ENCODE measurements at regions not wholly inside any gene's neighbourhood (a gene's known extent, or its start where the extent isn't known, plus 50 kb on each side); places are given as distances from the start of the nearest gene placed in this dataset.

DNA sequence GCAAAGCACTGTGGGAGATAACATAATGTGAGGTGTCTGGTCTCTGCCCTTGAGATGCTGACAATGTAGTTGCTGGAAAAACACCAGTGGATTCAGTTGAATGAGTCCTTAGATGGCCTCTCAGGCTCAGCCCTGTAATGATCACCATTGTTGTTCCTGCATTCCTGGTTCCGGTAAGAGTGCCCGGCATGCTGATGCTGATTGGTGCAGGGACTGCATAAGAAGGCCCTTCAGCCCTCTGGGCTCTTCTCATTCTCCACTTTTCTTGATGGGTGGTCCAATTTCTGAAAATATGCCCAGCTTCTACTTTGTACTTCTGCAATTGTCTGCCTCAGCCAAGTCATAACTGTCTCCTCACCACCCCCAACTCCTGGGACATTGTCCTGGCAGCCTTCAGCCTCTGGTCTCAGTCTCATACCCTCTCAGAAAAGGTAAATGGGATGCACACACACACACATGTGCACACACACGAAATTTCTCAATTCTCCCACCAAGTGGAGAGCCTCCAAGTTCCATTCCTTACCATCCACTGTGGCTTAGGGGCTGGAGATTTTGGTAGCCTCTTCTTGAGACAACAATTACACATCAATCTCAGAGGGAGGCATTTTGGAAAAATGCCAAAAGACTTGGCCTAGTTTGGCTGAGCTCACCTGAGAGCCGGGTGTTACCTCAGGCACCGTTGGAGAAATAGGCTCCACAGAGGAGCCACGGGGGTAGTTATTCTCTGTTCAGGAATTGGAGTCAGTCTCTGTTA, 314.9 kb downstream of the RPS24 start:
- no peak for DNase-seq

DNA sequence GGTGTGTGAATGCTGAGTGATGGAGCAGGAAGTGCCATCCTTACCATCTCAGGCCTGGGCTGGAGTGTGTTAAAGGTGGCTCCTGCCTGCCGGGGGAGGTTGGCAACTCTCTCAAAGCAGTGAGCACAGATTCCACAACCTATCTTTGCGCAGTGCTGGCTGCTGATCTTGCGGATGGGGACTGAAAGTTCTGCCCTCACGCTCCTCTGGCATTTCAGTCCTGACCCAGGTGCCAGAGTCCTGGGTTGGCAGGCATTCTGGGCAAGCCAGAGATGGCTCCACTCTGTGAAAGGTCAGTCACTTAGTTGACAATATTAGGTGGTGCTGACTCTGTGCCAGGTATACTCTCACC, 315.5 kb downstream of the RPS24 start:
- DNase-seq, result no peak

DNA sequence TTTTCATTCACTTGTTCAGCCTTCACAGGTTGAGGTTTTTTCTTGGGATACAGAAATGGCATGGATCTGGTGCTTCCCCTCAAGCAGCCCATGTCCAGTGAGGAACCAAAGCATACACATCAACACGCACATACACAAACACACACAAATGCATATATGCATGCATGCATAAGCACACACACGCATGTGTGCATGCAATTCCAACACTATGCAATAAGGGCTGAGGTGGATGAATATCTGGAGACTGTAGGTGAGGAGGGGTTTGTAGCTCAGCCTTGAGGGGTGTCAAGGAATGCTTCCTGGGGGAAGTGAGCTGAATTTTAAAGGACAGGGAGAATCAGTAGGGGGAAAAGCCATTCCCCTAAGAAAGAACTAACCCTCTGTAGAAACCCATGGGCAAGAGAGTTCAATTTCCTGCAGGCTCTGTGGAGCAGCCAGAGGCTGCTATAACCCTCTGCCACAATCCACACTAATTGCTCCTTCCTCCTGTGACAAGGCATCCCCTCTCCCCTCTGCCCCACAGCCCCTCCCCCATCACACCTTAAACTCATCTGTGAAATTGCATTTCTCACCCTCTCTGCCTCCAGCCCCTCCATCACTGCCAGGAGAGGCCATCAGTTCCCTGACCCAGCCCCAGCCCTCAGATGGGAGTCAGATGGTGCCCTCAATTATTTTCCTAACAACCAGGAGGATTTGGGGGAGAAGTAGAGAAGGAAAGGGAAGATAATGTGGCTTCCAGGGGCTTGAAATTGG, 316.4 kb downstream of the RPS24 start:
- no peak for DNase-seq

DNA sequence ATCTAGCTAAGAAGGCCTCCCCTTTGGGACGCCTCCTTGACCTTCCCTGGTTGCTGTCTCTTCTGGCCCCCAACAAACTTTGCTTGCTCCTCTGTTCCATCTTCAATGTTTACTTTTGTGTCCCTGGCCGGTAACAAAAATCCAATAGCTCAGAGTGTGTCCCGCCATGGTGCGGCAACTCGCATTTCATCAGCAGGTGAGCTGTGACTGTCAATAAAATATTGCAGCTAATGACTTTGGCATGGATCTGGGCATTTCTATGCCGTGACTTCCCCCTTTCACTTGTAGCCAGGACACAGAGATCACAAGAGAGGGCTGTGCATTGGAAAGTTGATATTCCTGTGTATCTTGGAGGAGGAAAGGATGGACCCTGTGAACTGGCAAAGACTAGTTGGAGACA, 317.6 kb downstream of the RPS24 start:
- no peak for DNase-seq

DNA sequence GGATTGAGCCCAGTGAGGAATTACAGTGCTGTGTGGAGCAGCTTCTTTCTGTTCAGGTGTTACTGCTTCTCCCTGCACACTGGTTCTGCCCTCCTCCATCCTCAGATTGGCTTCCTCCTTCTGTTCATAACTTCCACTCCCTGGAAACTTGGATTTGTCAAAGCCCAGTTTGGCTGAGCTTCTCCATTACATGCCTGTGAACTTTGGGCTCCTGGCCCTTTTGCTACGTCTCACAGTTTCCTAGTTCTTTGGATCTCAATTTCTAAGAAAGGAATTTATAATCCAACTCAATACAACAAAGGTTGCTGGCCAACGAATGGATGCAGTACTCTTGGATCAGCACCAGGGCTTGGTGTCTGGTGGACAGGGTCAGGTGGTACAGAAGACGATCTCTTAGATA, 318.1 kb downstream of the RPS24 start:
- DNase-seq, result no peak

DNA sequence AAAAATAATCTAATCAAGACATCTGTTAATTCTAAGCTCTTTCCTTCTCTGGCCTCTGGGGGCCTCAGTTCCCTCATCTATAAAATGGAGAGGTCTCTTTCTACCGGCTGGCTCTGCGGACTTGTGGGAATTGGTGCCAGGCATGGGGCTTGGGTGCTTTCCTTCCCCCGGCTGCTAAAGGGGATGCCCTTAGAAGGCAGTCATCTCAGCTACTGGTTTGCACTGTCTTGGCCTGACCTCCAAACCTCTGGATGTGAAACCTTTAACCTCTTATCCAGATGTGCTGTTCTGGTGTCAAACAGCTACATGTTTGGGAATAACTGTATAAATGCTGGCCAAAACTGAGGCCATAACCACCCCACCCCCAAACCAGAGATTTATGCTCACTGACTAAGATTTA, 320.0 kb downstream of the RPS24 start:
- no peak for DNase-seq

DNA sequence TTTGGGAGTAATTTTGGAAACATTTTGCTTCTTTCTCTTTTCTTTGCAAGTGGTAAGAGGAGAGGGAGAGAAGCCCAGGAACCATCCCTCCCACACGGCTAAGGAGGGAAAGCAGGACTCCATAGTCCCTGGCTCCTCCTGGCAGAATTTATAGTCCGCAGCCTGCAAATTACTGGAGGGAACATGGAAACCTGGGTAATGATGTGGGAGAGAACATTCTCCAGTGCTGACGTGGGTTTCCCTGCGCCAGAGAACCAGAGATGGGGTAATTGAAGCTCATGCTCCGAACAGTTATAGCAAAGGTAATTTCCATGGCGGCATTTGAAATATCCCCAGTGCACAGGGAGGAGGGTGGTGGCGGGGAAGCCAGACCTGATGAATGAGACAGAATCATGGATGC, 320.4 kb downstream of the RPS24 start:
- DNase-seq, result no peak

DNA sequence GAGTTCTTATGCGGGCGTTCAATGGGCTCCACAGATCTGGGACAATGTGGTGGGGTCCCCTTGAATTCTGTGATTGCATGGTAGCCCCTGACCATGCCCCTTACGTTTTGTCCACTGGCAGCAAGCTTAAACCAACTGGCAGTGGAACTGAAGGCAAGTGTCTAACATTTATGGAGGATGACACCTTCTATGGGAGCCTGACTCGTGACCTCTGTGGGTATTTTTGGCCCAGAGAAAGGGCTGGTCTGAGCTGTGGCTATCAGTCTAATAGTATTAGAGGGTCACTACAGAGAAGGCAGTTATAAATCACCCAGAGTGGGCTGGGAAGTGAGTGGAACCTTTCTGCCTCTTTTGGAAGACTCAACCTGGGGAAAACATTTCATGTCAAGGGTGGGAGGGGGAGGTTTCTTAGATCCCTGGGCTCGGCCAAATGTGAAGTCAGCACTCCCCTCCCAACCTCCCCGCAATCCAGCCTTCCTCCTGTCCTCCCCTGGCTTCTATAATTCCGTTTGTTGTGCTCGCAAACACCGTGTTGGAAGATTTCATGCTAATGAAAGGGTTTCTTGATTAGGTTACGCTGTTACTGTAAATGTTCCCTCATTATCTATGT, 322.7 kb downstream of the RPS24 start:
- DNase-seq, result no peak

DNA sequence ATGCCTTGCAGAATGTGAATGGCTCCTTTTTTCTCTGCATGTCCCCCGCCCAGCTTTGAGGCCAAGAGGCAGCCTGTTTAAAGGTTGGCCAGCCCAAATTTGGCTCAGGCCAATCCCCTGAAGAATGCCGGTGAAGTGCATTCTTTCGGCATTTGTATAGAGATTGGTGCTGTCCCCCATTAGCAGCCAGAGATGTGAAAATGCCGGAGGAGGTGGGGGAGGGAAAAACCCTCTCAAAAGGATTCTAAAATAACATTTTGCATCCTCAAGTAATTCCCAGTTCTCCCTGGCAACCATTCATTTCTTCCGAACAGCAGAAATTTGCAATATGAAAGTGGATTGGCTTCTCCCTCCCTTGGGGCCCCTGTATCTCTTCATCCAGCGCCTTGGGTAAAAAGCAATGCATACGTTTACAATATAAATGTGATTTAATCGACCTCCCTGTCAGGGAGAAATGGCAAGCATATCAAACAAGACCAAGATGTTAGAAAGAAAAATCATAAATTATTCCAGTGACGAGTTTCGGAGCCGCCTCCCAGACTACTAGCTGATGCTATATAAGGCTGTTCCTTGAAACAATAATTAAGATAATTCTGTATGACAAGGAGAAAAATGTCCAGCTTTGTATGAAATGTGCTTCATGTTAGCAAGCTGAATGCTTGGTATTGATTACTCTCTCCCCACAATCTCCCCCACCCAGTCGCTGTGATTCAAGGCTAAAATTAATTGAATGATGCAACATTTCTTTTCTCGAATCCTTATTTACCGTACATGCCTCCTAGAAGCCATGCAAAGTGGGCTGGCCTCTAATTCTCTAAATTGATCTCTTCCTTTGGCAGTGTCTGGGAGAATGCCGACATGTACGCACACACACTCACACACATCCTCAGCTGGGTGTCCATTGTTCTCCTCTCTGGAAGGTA, 323.7 kb downstream of the RPS24 start:
- no peak for DNase-seq

DNA sequence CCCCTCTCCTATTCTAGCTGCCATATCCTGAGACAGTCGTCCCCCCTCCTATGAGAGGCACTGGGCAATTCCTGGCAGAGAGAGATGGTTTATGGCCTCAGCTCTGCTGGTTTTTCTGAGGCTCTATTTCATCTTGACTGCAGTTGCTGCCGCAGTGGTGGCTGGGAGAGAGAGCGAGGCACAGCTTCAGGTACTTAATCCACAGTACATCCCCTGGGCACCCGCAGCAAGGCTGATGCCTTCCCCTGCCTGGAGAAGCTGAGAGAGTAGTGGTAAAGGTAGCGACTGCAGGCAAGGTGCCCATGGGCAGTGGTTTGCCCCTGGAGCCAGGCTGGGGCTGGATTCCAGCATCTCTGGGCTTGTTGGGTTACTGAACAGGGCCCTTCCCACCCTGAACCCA, 324.7 kb downstream of the RPS24 start:
- DNase-seq, result no peak

DNA sequence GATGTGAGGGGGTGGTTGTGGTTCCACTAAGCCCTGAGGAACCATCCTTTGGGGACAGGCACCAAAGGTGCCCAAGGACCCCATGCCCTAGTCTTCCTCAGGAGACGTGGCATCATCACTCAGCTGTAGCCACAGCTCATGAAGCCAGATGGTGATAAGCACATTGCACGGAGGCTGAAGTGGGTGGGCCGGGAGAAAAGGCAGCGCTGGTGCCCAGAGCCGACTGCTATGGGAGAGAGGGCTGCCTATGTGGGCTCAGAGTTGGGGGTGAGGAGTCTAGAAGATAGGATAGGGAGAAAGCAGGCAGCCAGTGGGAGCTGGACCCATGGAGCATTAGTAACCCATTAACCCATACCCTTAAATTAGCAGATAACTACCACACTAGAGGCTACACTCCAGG, 325.3 kb downstream of the RPS24 start:
- DNase-seq, result no peak

DNA sequence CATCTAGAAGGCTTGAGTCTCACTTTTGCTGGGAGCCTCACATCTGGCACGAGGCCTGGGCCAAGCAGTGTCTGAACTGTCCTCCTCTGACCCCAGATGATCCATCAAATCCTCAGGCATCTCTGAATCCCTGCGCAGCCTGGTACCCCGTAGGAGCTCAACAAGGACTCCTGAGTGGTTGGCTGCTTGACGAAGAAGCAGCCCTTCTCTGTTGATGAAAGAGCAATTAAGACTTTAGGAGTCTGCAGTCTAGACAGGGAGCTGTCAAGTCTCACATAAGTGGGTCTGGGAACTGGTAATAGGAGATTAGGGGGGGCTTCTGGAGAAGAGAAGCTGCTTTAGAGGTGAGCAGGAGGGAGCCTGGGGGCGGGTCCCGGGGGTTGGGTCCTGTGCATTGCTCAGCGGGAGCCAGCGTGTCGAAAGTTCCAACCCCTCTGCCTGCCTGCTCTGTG, 326.0 kb downstream of the RPS24 start:
- DNase-seq, result no peak

DNA sequence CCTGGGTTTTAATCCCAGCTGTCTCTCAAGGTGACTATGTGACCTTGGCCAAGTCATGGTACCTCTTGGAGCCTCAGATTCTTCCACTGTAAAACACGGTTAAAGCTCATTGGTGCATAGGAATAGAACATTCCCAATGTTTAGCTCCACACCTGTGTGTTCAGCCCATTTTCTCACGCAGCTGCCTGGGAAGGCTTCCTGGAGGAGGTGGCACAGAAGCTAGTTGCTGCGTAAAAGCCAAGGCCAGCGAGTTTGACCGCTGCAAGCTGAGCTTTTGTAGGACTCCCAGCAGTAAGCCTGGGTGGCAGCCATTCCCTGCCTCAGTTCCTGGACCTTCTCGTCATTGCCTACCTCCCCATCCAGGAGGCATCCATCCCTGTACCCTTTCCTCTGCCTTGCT, 326.6 kb downstream of the RPS24 start:
- DNase-seq, result no peak

DNA sequence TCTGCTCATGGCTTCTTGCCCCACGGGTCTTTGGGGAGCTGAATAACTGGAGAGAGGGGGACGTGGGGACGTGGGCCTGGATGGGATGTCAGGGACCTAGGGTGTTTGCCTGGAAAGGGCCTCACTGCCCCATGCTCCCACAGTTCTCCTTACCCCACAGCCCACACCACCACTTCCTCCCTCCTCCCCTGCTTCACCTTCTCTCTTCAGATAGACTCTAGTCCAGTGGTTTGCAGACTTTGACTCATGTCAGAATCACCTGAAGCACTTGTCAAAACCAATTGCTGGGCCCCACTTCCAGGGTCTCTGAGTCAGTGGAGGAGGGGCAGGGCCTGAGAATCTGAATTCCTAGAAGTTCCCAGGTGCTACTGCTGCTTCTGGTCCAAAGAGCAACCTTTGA, 327.4 kb downstream of the RPS24 start:
- DNase-seq, result no peak

DNA sequence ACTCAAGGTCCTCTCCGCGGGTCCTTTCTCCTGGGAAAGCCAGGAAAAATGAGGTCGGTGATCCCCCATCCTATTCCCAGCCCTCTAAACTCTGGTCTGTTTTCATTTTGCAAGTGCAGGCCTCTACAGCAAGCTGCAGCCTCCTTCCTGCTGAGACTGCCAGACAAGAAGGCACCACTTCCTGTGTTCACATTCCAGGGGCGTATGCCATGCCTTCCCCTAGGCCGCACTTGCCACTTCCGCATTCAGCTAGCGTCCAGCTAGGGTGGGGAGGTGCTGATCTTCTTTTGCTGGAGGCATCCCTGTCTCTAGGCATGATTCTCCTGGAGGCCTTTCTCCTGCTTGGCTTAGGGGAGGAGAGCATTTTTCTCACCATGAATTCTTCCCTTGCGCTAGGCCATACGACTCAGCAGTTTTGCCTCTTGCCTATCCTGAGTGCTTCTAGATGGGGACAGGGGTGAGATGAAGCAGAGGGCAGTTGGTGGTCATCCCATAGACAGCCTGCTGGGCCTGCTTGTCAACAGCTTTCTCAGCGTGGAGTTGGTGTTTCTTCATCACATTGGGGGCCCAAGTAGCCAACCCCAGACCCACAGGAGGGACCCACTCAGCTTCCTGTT, 328.9 kb downstream of the RPS24 start:
- no peak for DNase-seq

DNA sequence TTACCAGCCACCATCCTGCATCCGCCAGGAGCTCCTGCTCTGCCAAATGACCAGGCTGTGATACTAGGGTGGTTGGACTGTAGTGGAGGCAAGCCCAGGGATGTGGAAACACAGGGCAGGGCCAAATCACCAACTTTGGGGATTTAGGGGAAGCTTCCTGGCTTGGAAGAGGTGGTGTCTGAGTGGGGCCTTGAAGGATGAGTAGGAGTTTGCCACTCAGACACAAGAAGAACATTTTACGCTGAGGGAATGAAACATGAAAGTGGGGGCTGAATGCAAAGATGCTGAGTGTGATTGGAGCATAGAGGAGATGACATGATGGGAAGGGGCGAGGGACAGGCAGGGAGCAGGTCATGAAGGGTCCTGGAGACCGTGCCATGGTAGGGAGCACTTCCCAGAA, 329.5 kb downstream of the RPS24 start:
- no peak for DNase-seq

DNA sequence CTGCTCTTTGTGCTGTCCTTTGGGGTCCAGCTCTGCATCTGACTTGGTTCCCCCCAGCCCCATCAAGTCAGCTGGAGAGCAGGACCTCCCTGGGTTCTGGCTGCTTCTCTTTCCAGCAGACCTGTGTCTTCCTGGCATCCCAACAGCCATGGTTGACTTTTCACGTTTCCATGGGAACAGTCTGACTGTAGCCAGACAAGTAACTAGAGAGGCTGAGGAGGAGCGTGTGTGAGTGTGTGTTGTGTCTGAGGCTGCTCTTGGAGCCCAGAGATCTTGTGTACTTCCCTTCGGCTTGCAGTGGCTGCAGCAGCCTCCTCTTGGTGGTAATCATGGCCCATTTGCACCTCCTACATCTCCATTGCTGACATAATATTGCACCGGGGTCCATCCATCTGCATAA, 332.0 kb downstream of the RPS24 start:
- no peak for DNase-seq

DNA sequence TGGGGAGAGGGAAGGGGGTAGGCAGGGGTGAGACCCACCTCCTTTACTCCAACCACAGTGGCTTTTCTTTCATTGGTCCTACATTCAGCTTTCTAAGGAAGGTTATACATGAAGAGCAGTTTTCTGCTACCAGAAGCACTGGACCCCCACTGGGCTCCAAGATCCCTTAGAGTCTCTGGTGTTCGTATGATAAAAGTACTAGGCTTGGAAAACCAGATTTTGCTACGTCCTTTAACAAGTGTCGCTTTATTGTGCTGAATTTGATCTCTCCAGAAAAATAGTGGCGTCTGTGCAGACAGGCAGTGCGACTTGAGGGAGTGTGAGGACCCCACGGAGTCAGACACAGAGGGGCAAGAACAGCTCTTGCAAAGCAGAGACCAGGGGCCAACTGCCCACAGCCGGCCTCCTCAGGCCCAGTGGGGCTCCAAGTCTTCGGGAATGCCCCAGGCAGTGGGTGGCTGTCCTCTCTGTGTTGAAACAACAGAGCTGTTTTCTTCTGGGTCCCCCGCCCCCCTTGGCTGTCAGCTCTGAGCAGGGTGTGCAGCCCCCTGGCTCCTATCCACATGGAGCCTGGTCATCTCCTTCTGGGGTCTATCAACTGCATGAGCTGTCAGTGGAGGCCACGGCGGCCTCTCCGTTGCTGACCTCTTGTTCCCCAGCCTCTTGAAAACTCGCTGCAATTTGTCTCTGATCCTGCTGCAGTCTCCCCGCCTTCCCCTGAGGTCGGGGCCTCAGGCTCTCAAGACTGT, 333.2 kb downstream of the RPS24 start:
- DNase-seq, result no peak

DNA sequence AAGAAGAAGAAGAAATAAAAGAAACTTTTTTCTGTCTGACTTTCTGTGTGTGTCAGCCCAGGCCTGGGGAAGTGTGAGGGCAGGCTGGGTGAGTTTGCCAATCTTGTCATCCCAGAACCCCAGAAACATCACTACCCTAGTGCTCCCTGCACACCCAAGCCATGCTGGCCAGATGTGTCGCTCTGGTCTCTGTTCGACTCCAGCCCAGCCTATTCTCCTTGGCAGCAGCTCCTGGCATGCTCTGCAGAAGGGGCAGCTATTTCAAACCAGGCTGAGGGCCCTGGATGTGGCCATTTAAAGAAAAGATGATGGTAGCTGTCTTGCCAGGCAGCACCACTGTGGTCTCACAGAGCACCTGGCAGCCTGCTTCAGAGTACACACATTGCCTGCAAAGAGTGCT, 334.1 kb downstream of the RPS24 start:
- DNase-seq, result no peak

DNA sequence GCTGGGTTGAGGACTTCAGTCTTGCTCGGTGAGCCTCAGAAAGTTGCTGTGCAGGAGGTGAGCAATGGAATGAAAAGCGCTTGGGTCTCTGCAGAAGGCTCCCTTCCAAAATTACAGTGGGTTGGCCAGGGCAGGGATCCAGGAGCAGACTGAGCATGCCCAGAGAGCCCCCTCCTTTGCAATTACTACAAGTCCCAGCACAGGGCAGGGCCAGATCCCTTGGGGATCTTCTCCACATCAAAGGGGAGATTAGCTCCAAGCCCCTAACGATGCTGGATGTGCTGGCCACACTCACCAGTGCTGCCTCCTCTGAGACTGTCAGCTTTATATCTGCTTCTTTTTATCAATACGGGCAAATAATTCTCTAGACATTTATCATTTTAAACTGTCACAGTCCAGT, 337.5 kb downstream of the RPS24 start:
- DNase-seq, result no peak

DNA sequence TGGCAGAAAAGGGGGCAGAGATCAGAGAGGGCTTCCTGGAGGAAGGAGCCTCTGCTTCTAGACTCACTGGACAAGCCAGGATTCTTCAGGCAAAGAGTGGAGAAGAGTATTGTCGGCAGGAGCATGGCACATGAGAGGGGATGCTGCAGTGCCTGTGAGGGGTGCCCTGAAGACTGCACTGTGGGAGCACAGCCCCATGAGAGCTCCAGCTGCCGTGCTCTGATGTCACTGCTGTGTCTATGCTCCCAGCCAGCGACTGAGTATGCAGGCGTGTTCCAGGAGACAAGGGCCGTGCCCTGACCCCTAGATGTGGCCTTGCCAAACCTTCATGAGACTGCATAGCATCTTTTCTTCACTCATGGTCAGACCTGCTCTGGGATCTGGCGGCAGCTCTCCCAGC, 339.1 kb downstream of the RPS24 start:
- DNase-seq, result no peak

Data from CD4-positive, alpha-beta T cell treated with Interferon alpha-2 for 1 hour (primary cell).